CD4-positive, alpha-beta T cell treated with Interferon gamma for 1 hour (primary cell): ENCODE measurements at regions not wholly inside any gene's neighbourhood (a gene's known extent, or its start where the extent isn't known, plus 50 kb on each side); places are given as distances from the start of the nearest gene placed in this dataset.

ENCODE experiments used
- DNase-seq: peaks from one replicate; pipeline ENCODE4 v3.0.0-alpha.2; 2020

DNA sequence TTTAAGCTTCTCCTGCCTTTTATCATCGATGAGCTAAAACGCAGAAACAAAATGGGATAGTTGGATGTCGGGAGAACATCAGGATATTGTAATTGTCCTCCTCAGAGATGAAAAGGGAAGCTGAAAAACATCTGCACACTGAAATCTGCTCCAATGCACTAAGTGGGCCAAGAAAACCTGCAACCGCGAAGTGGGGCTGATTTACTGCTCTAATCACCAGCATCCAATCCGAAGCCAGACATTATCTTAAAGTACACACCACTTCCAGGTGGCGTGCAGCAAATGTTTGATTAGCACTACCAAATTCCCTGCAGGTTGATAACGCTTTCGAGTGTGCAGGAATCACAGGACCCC lies 230.3 kb upstream of the SLC14A2 start:
- DNase-seq, result no peak

DNA sequence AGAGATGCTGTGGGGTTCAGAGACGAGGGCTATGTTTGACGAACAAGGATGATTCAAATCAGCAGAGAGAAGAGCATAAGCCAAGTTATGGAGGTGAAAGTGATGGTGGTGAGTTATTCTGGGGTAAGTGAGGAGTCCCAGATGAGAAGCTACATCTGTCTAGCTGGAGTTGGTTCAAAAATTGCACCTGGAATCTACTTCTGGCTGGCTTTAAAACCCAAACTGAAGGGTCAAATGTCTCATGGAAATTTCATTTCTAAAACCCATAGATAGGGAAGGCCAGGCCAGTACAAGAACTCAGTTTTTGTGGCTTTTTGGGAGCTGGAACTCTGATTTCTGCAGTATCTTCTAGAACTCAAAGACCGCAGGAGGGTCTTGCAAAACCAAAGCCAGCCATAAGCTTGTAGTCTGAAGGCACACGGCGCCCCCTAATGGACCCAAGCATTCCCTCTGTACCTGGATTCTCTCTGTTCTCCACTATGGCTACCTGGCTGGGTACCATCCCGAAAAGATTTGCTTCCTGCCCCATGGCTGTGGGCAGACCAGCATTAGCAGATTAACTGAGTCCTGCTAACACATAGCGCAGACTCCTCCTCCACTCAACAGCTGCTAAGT lies 229.1 kb upstream of the SLC14A2 start:
- DNase-seq, result no peak

GRCh38 chr18:45387229-45387628 lies 228.0 kb upstream of the SLC14A2 start:
- DNase-seq, result no peak

GRCh38 chr18:45398448-45398847 lies 216.8 kb upstream of the SLC14A2 start:
- no peak for DNase-seq

DNA sequence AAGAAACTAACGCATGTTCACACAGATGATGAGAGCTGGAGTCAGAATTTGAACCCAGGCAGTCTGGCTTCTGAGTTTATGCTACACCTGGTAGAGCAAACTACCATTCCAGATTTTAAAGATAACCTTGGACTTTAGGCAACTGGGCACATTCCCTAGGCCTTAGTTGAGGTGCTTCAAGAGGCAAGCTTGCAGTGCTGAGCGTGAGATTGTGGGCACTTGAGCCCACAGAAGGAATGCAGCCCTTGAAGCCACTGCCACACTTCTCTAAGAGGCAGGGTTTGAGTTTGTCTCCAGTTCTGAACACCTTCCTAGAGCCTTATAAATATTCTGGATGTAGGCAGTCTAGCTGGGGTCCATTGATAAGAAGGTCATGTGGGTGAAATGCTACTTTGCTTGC lies 216.1 kb upstream of the SLC14A2 start:
- DNase-seq, result no peak

DNA sequence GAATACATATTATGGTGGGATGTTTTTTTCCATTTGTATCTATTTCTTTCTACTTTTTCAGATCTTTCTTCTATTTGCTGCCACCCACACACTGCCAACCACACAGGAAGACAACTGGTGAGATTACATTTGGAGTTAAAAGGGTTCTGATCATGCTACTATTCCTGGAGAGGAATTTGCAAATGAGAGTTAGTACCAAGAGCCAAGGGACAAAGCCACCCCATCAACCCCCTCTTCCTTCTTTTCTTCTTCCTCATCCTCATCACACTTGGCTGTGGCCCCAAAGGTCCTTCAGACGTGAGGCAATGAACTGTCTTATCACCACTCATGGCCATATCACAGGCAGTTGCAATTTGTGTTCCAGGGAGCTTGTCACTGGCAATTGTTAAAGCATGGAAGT lies 215.6 kb upstream of the SLC14A2 start:
- no peak for DNase-seq

DNA sequence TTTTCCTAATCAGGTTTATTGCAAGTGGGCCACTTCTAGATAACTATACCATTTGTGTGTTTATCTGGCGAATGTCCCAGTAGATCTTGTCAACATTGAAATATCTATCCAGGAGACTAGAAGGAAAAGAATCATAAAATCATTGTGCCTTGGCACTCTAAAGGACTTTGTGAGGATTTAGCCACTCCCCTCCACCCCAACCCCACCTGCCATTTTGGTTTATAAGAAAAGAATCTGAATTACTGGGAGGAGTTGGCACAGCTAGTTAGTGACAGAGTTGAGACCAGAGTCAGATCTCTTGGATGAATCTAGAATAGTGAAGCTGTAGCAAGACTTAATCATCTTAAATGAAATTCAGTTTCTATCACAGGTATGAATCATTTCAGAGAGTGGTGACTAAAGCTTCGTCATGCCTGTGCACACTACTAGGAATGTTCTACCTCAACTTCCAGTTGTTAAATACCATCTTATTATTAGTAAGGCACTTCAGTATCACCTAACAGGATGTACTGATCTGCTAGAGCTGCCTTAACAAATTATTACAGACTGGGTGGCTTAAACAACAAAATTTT lies 212.7 kb upstream of the SLC14A2 start:
- no peak for DNase-seq

- no peak for DNase-seq
These were observed 211.8 kb upstream of the SLC14A2 start for GRCh38 chr18:45403341-45404049.

DNA sequence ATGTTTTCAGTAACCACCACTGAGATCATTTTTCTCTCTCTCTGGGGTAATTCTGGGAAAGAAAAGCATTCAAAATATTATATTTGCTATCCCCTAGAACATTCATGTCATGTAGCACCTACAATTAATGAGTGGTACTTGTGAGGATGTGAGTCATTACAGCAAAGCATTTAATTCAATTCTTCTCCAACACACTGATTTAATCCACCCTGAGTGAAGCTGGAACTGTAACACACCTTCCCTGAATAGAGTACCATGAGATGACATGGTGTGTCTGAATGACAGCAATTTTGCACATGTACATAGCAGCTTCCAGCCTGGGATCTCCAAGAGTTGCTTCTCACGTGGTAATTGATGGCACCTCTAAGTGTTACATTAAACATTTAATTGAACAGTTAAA lies 207.1 kb upstream of the SLC14A2 start:
- DNase-seq, result no peak

- DNase-seq, result no peak
These were observed 205.3 kb upstream of the SLC14A2 start for GRCh38 chr18:45409971-45410370.

DNA sequence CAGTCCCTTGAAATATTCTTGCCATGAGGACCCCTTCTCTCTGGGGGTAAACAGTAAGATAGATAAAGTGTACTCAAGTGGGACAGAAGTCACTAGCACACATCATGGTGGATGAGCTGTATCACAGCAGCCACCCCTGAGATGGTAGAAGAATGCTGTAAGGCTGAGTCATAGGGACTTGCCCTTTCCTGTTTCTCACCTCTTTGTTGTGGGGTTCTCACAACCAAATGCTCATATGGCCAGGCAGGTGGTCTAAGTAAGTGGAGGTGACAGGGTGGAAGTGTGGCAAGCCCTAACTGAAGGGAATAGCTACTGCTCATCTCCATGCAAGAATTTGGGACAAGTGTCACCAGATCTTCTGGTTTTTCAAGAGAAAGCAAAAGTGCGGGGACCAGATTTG lies 202.7 kb upstream of the SLC14A2 start:
- DNase-seq, result no peak

DNA sequence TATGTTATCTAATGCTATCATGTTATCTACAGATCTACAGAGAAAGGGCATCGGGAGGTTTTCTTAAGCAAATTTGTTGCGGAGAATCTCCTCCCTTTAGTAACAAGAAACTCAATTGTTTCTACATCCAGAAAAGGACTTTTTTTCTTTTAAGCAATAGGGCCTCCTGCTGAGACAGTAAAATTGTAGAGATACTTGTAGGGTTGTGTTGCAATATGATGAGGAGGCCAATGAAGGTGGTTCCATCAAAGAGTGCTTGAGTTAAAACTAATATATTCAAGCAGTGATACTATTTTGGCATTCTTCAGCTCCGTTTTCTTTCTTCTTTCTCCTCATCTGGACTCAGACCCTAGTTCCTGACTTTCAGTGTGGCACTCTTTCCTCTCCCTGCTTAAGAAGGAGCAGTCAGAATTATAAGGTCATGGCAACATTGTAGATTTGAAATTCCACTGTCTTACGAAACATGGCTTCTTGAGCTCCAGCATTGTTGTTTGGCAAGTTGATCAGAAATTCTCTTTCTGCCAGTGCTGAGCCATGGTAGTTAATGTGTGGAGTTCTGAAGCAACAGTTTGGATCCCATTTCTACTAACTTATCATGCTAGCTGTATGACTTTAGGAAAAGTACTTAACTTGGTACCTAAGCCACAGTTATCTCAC lies 202.0 kb upstream of the SLC14A2 start:
- no peak for DNase-seq

DNA sequence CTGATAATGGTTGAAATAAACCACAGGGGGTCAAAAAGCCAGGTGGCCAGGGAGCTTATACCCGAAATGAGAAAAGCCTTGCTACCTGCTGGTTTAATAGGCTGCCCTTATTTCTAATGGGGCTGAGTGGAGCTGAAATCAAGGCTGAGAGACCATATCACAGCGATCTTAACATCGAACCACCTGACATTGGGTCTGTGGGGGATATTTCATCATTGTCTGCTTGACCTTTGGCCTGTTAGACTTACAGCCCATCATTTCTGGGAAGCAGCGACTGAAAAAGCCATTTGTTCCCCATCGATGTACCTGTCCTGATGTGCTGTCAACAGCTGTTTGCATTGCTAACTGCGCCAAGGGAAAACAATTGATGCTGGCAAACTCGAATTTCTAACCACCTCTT lies 199.7 kb upstream of the SLC14A2 start:
- no peak for DNase-seq

DNA sequence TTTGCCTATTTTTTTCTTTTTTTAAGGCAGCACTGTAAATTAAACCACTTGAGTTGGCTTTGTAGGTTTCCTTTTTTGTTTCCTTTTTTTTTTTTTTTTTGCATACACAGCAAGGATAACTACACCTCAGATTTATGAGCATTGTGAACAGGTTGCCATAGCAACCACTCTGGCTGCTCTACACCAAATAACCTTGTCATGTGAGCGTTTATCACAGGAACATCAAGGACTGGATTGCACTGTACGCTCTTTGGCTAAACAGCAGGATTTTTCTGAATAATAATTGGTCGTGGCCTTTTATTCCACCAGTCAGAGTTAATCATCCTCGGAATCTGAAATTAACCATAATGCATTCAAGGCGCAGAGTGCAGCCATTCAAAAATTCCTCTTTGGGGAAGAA lies 199.1 kb upstream of the SLC14A2 start:
- no peak for DNase-seq

DNA sequence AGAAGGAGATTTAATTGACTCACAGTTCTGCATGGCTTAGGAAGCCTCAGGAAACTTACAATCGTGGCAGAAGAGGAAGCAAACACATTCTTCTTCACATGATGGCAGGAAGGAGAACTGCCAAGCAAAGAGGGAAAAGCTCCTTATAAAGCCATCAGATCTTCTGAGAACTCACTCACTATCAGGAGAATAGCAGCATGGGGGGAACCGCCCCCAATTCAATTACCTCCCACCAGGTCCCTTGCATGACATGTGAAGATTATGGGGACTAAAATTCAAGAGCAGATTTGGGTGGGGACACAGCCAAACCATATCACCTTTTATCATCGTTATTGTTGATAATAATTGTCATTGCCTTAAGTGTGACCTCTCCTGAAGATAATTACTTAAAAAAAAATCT lies 197.9 kb upstream of the SLC14A2 start:
- DNase-seq, result no peak

DNA sequence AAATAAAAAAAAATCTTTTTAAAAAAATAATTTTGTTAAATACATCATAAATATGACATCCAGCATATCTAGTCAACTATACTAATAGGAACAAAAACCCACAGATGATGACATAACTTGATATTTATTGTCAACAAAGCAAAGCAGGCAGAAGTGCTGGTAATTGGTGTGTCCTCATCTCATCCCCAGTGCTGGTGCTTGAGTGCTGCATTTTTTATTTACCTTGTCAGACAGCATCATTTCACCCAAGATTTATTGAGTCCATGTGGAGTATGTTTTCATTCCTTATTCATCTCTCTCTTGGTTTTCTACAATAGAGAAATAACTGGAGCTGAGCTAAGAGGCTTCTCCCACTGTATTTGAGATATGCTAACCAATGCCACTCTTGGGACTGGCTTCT lies 191.6 kb upstream of the SLC14A2 start:
- DNase-seq, result no peak

- DNase-seq, result no peak
These were observed 185.2 kb upstream of the SLC14A2 start for GRCh38 chr18:45430041-45430440.

DNA sequence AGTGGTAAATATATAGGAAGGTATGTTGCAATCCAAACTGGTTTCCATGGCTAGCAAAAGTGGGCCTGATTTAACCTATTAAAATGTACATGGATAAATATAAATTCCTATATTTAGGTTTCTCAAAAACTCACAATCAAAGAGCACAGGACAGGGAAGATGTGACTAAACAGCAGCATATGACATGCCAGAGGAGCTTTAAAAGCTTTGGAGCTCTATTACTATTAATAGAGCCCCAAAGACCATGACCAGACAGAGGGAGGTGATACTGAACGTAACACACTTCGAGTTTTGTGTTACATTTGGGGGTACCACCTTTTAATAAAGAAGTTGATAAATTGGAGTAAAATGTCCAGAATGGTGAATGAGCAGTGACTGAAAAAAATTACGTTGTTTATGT lies 179.5 kb upstream of the SLC14A2 start:
- DNase-seq, result no peak

DNA sequence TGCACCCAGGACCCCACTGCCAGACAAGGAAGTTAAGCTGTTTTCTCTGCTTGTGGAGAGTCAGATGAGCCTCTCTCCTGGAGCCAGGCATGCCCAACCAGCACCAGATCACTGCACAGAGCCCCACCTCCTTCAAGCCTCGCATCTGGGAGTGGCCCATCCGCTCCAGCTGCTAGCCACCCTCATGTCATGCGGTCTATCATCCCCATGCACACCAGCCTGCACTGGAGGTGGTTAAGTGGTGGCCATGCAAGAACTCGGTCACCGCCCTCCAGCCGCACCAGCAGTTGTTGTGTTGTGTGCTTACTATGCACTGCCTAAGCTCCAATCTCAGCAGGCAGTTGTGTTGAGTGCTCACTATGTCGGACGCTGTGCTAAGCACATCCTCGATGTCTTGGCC lies 177.9 kb upstream of the SLC14A2 start:
- no peak for DNase-seq

DNA sequence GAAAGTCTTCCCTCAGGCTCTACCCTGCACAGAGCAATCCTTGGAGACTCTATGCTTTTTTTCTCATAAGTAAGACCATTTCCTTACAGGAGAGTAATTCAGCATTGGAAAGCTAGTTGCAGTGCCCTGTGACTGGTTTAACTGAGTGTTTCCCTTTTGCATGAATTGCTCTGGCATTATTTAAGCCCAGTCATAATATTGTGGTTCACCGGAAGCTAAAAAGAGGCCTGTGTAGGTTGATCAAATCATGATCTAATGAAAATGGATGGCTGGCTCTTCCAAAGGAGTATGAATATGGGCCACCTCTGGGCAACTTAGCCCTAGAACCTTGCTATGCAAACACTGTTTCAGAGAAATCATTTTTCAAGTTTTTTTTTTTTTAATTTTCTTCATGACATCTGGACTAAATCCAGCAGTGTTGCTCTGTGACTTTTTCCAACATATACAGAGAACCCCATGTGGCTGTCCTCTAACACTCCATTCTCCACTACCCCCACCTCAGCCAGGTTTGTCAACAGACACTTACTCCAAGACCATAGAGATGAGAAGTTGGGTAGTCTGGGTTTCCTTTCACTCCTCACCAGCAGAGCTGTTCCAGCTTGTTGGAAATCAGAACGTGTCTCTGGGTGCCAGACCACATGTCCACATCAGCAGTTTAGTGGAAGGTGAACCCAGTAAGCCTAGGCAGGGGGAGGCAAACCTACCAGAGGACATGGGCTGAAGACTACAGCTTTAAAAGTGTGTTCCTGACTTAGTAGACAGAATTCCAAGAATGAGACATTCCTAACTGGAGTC lies 175.2 kb upstream of the SLC14A2 start:
- no peak for DNase-seq

DNA sequence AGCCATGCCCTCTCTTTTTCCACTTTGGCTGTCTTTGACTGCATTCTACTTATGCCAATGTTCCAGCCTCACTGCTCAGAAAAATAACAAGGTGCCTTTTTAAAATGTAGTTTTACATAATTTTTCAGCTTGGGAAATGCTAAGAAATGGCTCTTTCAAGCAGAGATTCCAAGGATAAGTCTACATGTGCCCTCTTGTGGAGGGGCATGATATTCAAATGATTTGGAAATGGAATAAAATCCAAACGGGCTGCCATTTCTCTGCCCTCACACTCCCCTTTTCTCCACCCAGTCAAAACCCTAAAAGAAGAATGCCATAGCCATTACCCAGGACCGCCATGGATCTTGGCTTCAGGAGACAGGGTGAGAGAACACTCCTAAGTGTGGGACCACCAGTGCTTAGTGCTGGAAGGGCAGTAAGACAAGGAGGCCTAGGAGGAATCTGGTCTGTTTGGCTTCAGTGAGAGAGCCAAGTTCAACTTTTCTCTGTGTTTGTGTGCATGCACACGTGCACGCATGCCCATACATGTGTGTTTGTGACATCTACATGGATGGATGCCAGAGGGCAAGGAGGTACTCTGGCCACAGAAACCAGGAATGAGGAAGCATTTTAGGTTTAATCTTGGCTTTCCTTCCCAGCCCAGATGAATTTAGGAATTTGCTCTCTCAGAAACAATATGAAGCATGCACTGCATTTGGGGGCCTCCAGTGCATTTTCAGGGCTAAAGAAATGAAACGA lies 174.0 kb upstream of the SLC14A2 start:
- DNase-seq, result no peak

- DNase-seq, result no peak
These were observed 171.2 kb upstream of the SLC14A2 start for GRCh38 chr18:45444040-45444439.
